ENCODE measurements at regions not wholly inside any gene's neighbourhood (a gene's known extent, or its start where the extent isn't known, plus 50 kb on each side); places are given as distances from the start of the nearest gene placed in this dataset.

GRCh38 chr11:98027652-98028051 is 993.1 kb upstream of the CNTN5 start (continued):
- TF ChIP-seq ZNF24 (IDR thresholded peaks at IDR 0.05): no peak

GRCh38 chr11:98029832-98030231 is 990.9 kb upstream of the CNTN5 start:
- BruUV-seq (replicated peaks): no TSS peak

More at GRCh38 chr11:98029832-98030231, 990.9 kb upstream of the CNTN5 start:
- DNase-seq (ENCODE audit: low read depth, low spot score) (no peak), FAIRE-seq (no peak), ATAC-seq (no peak)
- Histone ChIP-seq H3K4me2 (ENCODE audit: control insufficient read depth, insufficient read depth) (no peak overlapping the region), H3K4me1 (ENCODE audit: control insufficient read depth, insufficient read depth, low read length) (no peaks in the 10 kb centered on the region), H3K36me3 (ENCODE audit: control insufficient read depth in 2 of 2, insufficient read depth in 2 of 2, low read length in 1 of 2) (no peaks in the 10 kb centered on the region), H2AFZ (ENCODE audit: control insufficient read depth, low read depth, low read length) (no peak overlapping the region), H4K20me1 (ENCODE audit: control insufficient read depth, insufficient read depth) (no peaks in the 10 kb centered on the region), H3K9ac (ENCODE audit: control insufficient read depth, insufficient read depth, low read length) (no peak overlapping the region), H3K9me3 (replicated peaks; ENCODE audit: control insufficient read depth, insufficient read depth, low read length) (no peaks in the 10 kb centered on the region), H3K79me2 (ENCODE audit: control insufficient read depth, insufficient read depth, low read length) (no peaks in the 10 kb centered on the region), H3K27ac (ENCODE audit: control insufficient read depth, insufficient read depth) (no peak overlapping the region), H3K27me3 (replicated peaks in 1 of 2; ENCODE audit: control insufficient read depth in 2 of 2, insufficient read depth in 2 of 2, low read length in 1 of 2) (no peaks in the 10 kb centered on the region), H3K4me3 (no peak overlapping the region)
- SMC1A ChIA-PET (ENCODE audit: uncharacterized antibody, unreplicated experiment): interaction anchor here (1.6 kb wide), 1 partner anchor 988 kb away, joined by 4 read pairs; no protein-coding TSS in a partner anchor
- in situ Hi-C loops (cut with MboI): no loop called here
- intact Hi-C loops (cut with micrococcal nuclease; ENCODE audit: unreplicated experiment): no loop called here
- CTCF ChIA-PET: no interaction called here
- 0% methylated on average over 1 of the region's 1 CpG for WGBS (ENCODE audit: insufficient coverage, insufficient replicate concordance, low lambda C conversion rate, missing lambda C conversion rate)
- POLR2A ChIA-PET: no interaction called here
- RAD21 ChIA-PET (ENCODE audit: unreplicated experiment): no interaction called here
- TF ChIP-seq ATF2 (IDR thresholded peaks at IDR 0.05; ENCODE audit: low read length): no peak
- no peak for TF ChIP-seq EZH2 (IDR thresholded peaks at IDR 0.05; ENCODE audit: borderline replicate concordance, control insufficient read depth, low read depth, low read length)
- no peak for TF ChIP-seq STAT1 (conservative IDR thresholded peaks at IDR 0.05)
- no peak for TF ChIP-seq ATF3 (IDR thresholded peaks at IDR 0.05; ENCODE audit: borderline replicate concordance, extremely low read depth, low read depth, low read length)
- no peak for TF ChIP-seq NR2F1 (conservative IDR thresholded peaks at IDR 0.05)
- TF ChIP-seq CBX3 (IDR thresholded peaks at IDR 0.05; ENCODE audit: borderline replicate concordance, low read depth): no peak
- no peak for TF ChIP-seq CEBPB (IDR thresholded peaks at IDR 0.05; ENCODE audit: borderline replicate concordance in 1 of 2, low read depth in 2 of 2, low read length in 2 of 2)
- TF ChIP-seq NFYB (IDR thresholded peaks at IDR 0.05; ENCODE audit: insufficient read depth, low read depth, low read length): no peak
- TF ChIP-seq BACH1 (IDR thresholded peaks at IDR 0.05; ENCODE audit: borderline replicate concordance): no peak

Data from GM12878 (cell line).